ENCODE measurements at regions not wholly inside any gene's neighbourhood (a gene's known extent, or its start where the extent isn't known, plus 50 kb on each side); places are given as distances from the start of the nearest gene placed in this dataset.

DNA sequence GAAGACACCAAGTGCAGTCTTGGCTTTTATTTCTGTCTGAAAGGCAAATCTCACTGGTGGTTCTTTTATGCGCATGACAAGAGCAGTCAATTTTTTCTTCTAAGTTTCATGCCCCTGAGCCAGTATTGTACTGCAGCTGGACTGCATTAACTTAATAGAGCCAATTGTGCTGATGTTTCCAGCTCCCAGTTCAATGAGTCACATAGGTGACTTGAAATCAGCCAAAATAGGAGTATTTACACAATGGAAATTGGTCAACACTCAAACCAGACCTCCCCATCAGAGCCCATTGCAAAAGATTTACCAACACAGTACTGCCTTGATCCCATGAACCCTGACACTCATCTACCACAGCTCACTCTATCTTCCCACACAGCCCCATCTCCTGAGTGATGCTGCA, 100.3 kb upstream of the GUCY1A1 start:
- 93% methylated on average over 1 of the region's 1 CpG for whole genome bisulfite sequencing (ENCODE audit: missing lambda C conversion rate)
- Histone ChIP-seq H3K4me2 (no peak overlapping the region), H3K4me1 (no peaks in the 10 kb centered on the region), H3K4me3 (no peak overlapping the region), H3K9me3 (no peaks in the 10 kb centered on the region), H3K27ac (no peak overlapping the region)
- no peak for FAIRE-seq
- no peak for DNase-seq (ENCODE audit: low read depth in 1 of 2, low spot score in 1 of 2)
- ChIA-PET POLR2A (no interaction called here), CTCF (no interaction called here)
- no peak for ATAC-seq
- no peak for TF ChIP-seq FOSL2 (IDR thresholded peaks at IDR 0.05)
- no peak for TF ChIP-seq FOSL2 (CRISPR knock-in tag; IDR thresholded peaks at IDR 0.05)
- TF ChIP-seq, protein P1, sequence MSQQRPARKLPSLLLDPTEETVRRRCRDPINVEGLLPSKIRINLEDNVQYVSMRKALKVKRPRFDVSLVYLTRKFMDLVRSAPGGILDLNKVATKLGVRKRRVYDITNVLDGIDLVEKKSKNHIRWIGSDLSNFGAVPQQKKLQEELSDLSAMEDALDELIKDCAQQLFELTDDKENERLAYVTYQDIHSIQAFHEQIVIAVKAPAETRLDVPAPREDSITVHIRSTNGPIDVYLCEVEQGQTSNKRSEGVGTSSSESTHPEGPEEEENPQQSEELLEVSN (IDR thresholded peaks at IDR 0.05; ENCODE audit: borderline replicate concordance, low read depth), result no peak
- no peak for TF ChIP-seq RCOR1 (IDR thresholded peaks at IDR 0.05; ENCODE audit: low read depth, low read length)
- TF ChIP-seq BHLHE40 (IDR thresholded peaks at IDR 0.05; ENCODE audit: low read depth, low read length), result no peak
- no peak for TF ChIP-seq SREBF2 (IDR thresholded peaks at IDR 0.05)
- no peak for TF ChIP-seq FOSB (CRISPR knock-in tag; IDR thresholded peaks at IDR 0.05)
- no peak for TF ChIP-seq CHD4 (IDR thresholded peaks at IDR 0.05; ENCODE audit: borderline replicate concordance)
- no peak for TF ChIP-seq SMC3 (IDR thresholded peaks at IDR 0.05)
- no peak for TF ChIP-seq ZC3H11A (IDR thresholded peaks at IDR 0.05)
- no peak for TF ChIP-seq KDM5A (IDR thresholded peaks at IDR 0.05)
- TF ChIP-seq, protein P2, sequence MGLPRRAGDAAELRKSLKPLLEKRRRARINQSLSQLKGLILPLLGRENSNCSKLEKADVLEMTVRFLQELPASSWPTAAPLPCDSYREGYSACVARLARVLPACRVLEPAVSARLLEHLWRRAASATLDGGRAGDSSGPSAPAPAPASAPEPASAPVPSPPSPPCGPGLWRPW (IDR thresholded peaks at IDR 0.05), result no peak
- no peak for TF ChIP-seq NPAS2 (CRISPR knock-in tag; IDR thresholded peaks at IDR 0.05; ENCODE audit: borderline replicate concordance)
- TF ChIP-seq MAFK (IDR thresholded peaks at IDR 0.05; ENCODE audit: partially characterized antibody), result no peak
- no peak for TF ChIP-seq NR3C1 (IDR thresholded peaks at IDR 0.05)
- no peak for TF ChIP-seq ZSCAN20 (CRISPR knock-in tag; IDR thresholded peaks at IDR 0.05)
- no peak for TF ChIP-seq CBX2 (IDR thresholded peaks at IDR 0.05; ENCODE audit: borderline replicate concordance, low read depth)
- no peak for TF ChIP-seq TFCP2L1 (CRISPR knock-in tag; IDR thresholded peaks at IDR 0.05)
- no peak for TF ChIP-seq TP53 (CRISPR knock-in tag; IDR thresholded peaks at IDR 0.05)
- TF ChIP-seq HOXB13 (CRISPR knock-in tag; IDR thresholded peaks at IDR 0.05; ENCODE audit: low read depth), result no peak

DNA sequence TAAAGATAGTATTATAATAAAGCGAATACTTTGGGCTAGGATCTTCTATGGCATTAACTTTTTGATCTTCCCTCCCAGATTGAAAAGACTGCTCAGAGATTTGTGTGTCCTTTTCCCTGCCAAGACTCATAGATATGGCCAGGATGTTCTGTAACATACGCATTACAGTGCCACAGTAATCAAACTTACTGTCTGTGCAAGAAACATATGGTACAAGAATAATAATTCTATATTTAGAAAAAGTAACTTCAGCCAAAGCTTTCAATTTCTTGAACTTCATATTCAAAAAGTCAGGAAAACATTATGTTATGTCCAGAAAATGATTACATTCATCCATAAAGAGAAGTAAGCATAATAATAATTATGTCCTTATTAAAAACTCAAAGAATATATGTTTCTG, 100.9 kb upstream of the GUCY1A1 start:
- WGBS (ENCODE audit: missing lambda C conversion rate), result 7% methylated on average over 2 of the region's 2 CpGs
- ChIA-PET CTCF (no interaction called here), POLR2A (no interaction called here)
- H3K4me1 ChIP-seq, result no peaks in the 10 kb centered on the region
- no peaks in the 10 kb centered on the region for H3K9me3 ChIP-seq
- FAIRE-seq (no peak), ATAC-seq (no peak), DNase-seq (ENCODE audit: low read depth in 1 of 2, low spot score in 1 of 2) (no peak)
- no peak overlapping the region for H3K4me2 ChIP-seq
- no peak for TF ChIP-seq POLR2A (IDR thresholded peaks at IDR 0.05; ENCODE audit: low read length)
- TF ChIP-seq, protein P3, sequence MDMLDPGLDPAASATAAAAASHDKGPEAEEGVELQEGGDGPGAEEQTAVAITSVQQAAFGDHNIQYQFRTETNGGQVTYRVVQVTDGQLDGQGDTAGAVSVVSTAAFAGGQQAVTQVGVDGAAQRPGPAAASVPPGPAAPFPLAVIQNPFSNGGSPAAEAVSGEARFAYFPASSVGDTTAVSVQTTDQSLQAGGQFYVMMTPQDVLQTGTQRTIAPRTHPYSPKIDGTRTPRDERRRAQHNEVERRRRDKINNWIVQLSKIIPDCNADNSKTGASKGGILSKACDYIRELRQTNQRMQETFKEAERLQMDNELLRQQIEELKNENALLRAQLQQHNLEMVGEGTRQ (IDR thresholded peaks at IDR 0.05), result no peak
- TF ChIP-seq HEYL (CRISPR knock-in tag; IDR thresholded peaks at IDR 0.05), result no peak
- TF ChIP-seq GATA3 (IDR thresholded peaks at IDR 0.05; ENCODE audit: borderline replicate concordance), result no peak
- TF ChIP-seq, protein P4, sequence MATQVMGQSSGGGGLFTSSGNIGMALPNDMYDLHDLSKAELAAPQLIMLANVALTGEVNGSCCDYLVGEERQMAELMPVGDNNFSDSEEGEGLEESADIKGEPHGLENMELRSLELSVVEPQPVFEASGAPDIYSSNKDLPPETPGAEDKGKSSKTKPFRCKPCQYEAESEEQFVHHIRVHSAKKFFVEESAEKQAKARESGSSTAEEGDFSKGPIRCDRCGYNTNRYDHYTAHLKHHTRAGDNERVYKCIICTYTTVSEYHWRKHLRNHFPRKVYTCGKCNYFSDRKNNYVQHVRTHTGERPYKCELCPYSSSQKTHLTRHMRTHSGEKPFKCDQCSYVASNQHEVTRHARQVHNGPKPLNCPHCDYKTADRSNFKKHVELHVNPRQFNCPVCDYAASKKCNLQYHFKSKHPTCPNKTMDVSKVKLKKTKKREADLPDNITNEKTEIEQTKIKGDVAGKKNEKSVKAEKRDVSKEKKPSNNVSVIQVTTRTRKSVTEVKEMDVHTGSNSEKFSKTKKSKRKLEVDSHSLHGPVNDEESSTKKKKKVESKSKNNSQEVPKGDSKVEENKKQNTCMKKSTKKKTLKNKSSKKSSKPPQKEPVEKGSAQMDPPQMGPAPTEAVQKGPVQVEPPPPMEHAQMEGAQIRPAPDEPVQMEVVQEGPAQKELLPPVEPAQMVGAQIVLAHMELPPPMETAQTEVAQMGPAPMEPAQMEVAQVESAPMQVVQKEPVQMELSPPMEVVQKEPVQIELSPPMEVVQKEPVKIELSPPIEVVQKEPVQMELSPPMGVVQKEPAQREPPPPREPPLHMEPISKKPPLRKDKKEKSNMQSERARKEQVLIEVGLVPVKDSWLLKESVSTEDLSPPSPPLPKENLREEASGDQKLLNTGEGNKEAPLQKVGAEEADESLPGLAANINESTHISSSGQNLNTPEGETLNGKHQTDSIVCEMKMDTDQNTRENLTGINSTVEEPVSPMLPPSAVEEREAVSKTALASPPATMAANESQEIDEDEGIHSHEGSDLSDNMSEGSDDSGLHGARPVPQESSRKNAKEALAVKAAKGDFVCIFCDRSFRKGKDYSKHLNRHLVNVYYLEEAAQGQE (IDR thresholded peaks at IDR 0.05), result no peak
- no peak for TF ChIP-seq HOXB5 (CRISPR knock-in tag; IDR thresholded peaks at IDR 0.05)
- no peak for TF ChIP-seq RFX5 (IDR thresholded peaks at IDR 0.05)
- no peak for TF ChIP-seq NFE2L2 (conservative IDR thresholded peaks at IDR 0.05; ENCODE audit: low read length)
- TF ChIP-seq ZC3H11A (IDR thresholded peaks at IDR 0.05), result no peak
- no peak for TF ChIP-seq TP53 (CRISPR knock-in tag; IDR thresholded peaks at IDR 0.05)
- no peak for TF ChIP-seq RARB (CRISPR knock-in tag; IDR thresholded peaks at IDR 0.05)
- TF ChIP-seq NPAS2 (CRISPR knock-in tag; IDR thresholded peaks at IDR 0.05; ENCODE audit: borderline replicate concordance), result no peak
- TF ChIP-seq ZFP36 (IDR thresholded peaks at IDR 0.05; ENCODE audit: borderline replicate concordance, partially characterized antibody), result no peak
- TF ChIP-seq, protein P5, sequence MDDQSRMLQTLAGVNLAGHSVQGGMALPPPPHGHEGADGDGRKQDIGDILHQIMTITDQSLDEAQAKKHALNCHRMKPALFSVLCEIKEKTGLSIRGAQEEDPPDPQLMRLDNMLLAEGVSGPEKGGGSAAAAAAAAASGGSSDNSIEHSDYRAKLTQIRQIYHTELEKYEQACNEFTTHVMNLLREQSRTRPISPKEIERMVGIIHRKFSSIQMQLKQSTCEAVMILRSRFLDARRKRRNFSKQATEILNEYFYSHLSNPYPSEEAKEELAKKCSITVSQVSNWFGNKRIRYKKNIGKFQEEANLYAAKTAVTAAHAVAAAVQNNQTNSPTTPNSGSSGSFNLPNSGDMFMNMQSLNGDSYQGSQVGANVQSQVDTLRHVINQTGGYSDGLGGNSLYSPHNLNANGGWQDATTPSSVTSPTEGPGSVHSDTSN (IDR thresholded peaks at IDR 0.05), result no peak
- TF ChIP-seq, protein P6, sequence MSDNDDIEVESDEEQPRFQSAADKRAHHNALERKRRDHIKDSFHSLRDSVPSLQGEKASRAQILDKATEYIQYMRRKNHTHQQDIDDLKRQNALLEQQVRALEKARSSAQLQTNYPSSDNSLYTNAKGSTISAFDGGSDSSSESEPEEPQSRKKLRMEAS (IDR thresholded peaks at IDR 0.05), result no peak
- no peak for TF ChIP-seq MAZ (IDR thresholded peaks at IDR 0.05; ENCODE audit: borderline replicate concordance, low read depth, low read length)
- no peak for TF ChIP-seq FOSL2 (IDR thresholded peaks at IDR 0.05)
- no peak for TF ChIP-seq FOSL2 (CRISPR knock-in tag; IDR thresholded peaks at IDR 0.05)
- no peak overlapping the region for H3K27ac ChIP-seq
- H3K4me3 ChIP-seq, result no peak overlapping the region

Measured in A549 (cell line).